ENCODE measurements at regions not wholly inside any gene's neighbourhood (a gene's known extent, or its start where the extent isn't known, plus 50 kb on each side); places are given as distances from the start of the nearest gene placed in this dataset.
A peak's percentile ranks its signal among the peaks of the same experiment; 100 is the strongest.

DNA sequence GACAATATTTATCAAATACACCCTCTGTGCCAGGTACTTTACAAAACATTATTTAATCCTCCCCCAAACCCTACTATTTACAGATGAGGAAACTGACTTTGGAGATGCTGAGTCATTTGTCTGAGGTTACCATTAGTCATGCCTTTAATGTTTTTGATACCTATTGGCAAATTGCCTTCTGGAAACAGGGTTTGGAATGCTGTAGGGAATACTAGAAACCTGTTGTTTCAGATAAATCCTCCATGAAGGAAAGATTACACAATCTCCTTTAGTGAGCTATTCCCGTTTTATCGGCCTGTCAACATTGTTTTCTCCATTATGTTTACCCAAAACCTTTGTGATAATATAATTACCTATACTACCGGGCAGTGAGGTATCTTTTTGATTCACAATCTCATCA, 93.6 kb upstream of the ADGRF1 start (continued):
- TF ChIP-seq MEIS2 (IDR thresholded peaks at IDR 0.05; ENCODE audit: partially characterized antibody) = peak; percentile 77
- peak; percentile 55; the same call in 1 of the 2 replicates for TF ChIP-seq ZEB2 (IDR thresholded peaks at IDR 0.05)
- TF ChIP-seq SMARCB1 (IDR thresholded peaks at IDR 0.05; ENCODE audit: insufficient read length, low read depth) = peak; percentile 17
- peak; percentile 27 to 70; a peak in 3 of 4 replicates for TF ChIP-seq TRIM24 (IDR thresholded peaks at IDR 0.05)
- TF ChIP-seq ZNF668 (CRISPR knock-in tag; IDR thresholded peaks at IDR 0.05) = no peak
- peak; percentile 97 for TF ChIP-seq ZNF316 (IDR thresholded peaks at IDR 0.05)
- TF ChIP-seq ARID1B (IDR thresholded peaks at IDR 0.05) = peak; percentile 87
- TF ChIP-seq ELK3 (CRISPR knock-in tag; IDR thresholded peaks at IDR 0.05) = no peak
- peak; percentile 16 to 56; a peak in 1 of 4 replicates for TF ChIP-seq FOXK2 (conservative IDR thresholded peaks at IDR 0.05 in 1 of 2, IDR thresholded peaks at IDR 0.05 in 1 of 2; ENCODE audit: low read depth in 2 of 2)
- TF ChIP-seq DPF2 (IDR thresholded peaks at IDR 0.05) = peak; percentile 91
- no peak for TF ChIP-seq RERE (CRISPR knock-in tag; IDR thresholded peaks at IDR 0.05; ENCODE audit: borderline replicate concordance)
- peak; percentile 92 for TF ChIP-seq ATF3 (IDR thresholded peaks at IDR 0.05)
- no peak for TF ChIP-seq ATF3 (CRISPR knock-in tag; conservative IDR thresholded peaks at IDR 0.05)
- TF ChIP-seq STAT5A (IDR thresholded peaks at IDR 0.05; ENCODE audit: borderline replicate concordance, low read length) = peak; percentile 39; the same call in 1 of the 2 replicates
- TF ChIP-seq GTF2F1 (IDR thresholded peaks at IDR 0.05; ENCODE audit: low read depth, low read length) = no peak
- TF ChIP-seq TBL1XR1 (IDR thresholded peaks at IDR 0.05; ENCODE audit: low read length in 2 of 2) = peak in 1 of 2 experiments; percentile 44; a peak in 2 of 4 replicates
- no peak for TF ChIP-seq CREB3L1 (IDR thresholded peaks at IDR 0.05; ENCODE audit: borderline replicate concordance, low read depth)
- TF ChIP-seq ZNF143 (CRISPR knock-in tag; IDR thresholded peaks at IDR 0.05) = no peak
- TF ChIP-seq RBM22 (IDR thresholded peaks at IDR 0.05; ENCODE audit: low read depth, low read length, poor library complexity, severe bottlenecking) = no peak
- TF ChIP-seq ETV1 (tag; conservative IDR thresholded peaks at IDR 0.05; ENCODE audit: low read depth) = no peak
- TF ChIP-seq BRD9 (IDR thresholded peaks at IDR 0.05; ENCODE audit: low read depth, partially characterized antibody) = peak; percentile 68
- peak; percentile 70 for TF ChIP-seq CBFA2T3 (IDR thresholded peaks at IDR 0.05)
- no peak for TF ChIP-seq ZC3H8 (IDR thresholded peaks at IDR 0.05)
- no peak for TF ChIP-seq SMC3 (conservative IDR thresholded peaks at IDR 0.05; ENCODE audit: insufficient read depth, low read depth, low read length)
